AG10803 (cell line): ENCODE measurements at regions not wholly inside any gene's neighbourhood (a gene's known extent, or its start where the extent isn't known, plus 50 kb on each side); places are given as distances from the start of the nearest gene placed in this dataset.

Experiments used
- DNase-seq: peaks from one replicate; pipeline ENCODE4 v3.0.0; 2010; ENCODE audit warnings: low read depth
- H3K4me3 ChIP-seq: 2 replicates; pipeline ENCODE4 v1.5.1; 2011; ENCODE audit warnings: mild to moderate bottlenecking, low read length, control low read depth
- TF ChIP-seq, protein P1 (sequence below): conservative IDR thresholded peaks from 2 replicates; pipeline ENCODE4 v1.5.1; 2011; ENCODE audit warnings: mild to moderate bottlenecking, low read length, control low read depth, inconsistent platforms

DNA sequence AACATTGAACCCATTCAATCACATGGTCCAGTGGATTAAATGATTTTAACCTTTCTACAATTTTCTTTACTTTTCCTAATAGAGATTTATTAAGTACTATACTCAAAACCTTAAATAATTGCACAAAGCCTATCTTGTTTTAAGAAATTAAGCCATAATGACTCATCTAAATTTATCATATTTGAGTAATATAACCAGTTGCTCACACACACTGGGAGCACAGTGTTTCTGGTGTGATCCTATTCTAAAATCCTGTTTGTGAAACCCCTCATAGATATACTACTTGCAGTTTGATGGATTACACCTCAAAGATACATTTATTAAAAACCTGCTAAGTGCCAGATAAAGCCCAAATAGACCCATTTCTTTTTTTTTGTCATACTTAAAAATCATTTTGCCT, 668.3 kb upstream of the CDH18 start:
- H3K4me3 ChIP-seq, result no peak overlapping the region
- TF ChIP-seq, protein P1, sequence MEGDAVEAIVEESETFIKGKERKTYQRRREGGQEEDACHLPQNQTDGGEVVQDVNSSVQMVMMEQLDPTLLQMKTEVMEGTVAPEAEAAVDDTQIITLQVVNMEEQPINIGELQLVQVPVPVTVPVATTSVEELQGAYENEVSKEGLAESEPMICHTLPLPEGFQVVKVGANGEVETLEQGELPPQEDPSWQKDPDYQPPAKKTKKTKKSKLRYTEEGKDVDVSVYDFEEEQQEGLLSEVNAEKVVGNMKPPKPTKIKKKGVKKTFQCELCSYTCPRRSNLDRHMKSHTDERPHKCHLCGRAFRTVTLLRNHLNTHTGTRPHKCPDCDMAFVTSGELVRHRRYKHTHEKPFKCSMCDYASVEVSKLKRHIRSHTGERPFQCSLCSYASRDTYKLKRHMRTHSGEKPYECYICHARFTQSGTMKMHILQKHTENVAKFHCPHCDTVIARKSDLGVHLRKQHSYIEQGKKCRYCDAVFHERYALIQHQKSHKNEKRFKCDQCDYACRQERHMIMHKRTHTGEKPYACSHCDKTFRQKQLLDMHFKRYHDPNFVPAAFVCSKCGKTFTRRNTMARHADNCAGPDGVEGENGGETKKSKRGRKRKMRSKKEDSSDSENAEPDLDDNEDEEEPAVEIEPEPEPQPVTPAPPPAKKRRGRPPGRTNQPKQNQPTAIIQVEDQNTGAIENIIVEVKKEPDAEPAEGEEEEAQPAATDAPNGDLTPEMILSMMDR, result no peak
- no peak for DNase-seq

DNA sequence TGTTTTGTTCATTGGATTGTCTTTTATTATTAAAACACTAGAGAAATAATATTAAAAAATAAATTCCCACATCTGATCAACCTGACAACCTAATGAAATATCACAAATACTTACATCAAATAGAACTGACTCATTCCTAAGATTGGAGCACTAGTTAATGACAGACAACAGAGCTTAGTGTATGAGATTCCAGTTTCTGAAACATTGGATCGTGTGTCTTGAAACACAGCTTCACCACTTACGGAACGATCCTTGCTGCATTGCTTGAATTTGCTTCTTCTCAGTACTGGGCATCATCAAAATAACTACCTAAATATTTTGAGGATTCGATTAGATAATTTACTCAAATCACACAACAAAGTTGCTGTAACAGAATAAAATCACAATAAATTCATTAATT, 667.2 kb upstream of the CDH18 start:
- no peak for DNase-seq
- TF ChIP-seq, protein P1, result no peak
- H3K4me3 ChIP-seq, result no peak overlapping the region

DNA sequence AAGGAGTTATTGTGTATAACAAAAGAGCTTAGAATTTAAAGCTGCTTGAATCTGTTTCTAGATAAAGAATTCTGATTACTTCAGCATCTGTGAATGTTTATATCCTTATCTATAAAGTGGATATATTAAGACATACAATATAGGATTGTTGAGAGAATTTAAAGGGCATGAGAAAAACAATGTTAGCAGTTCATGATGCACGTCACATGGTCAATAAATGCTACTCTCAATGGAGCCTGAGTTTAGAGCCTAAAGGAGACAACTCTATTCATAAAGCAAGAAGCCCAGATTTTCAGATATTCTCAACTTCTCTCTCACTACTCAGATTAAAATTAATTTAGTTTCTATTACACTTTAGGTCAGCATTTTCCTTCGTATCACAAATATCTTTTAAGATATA, 666.7 kb upstream of the CDH18 start:
- TF ChIP-seq, protein P1, result no peak
- DNase-seq, result no peak

DNA sequence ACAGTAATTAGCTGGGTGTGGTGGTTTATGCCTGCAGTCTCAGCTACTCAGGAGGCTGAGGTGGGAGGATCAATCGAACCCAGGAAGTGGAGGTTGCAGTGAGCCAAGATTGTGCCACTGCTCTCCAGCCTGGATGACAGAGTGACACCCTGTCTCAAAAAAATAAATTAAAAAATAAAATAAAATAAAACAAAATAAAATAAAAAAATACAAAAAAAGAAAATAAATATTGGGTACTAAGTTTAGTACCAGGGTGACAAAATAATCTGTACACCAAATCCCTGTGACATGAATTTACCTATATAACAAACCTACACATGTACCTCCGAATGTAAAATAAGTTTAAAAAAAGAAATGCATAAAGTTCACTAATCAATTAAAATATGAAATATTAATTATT, 666.0 kb upstream of the CDH18 start:
- H3K4me3 ChIP-seq, result no peak overlapping the region
- TF ChIP-seq, protein P1, result no peak
- DNase-seq, result no peak

More for the DNA sequence above, 666.7 kb upstream of the CDH18 start:
- H3K4me3 ChIP-seq, result no peak overlapping the region

DNA sequence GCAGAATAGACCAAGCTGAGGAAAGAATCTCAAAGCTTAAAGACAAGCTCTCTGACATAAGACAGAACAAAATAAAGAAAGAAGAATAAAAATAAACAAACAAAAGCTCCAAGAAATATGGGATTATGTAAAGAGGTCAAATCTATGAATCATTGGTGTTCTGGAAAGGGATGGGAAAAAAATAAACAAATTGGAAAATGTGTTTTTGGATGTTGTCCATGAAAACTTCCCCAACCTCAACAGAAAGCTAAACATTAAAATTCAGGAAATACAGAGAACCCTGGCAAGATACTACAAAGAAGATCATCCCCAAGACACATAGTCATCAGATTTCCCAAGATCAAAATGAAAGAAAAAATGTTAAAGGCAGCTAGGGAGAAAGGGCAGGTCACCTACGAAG, 662.0 kb upstream of the CDH18 start:
- DNase-seq, result no peak
- TF ChIP-seq, protein P1, result no peak
- no peak overlapping the region for H3K4me3 ChIP-seq

DNA sequence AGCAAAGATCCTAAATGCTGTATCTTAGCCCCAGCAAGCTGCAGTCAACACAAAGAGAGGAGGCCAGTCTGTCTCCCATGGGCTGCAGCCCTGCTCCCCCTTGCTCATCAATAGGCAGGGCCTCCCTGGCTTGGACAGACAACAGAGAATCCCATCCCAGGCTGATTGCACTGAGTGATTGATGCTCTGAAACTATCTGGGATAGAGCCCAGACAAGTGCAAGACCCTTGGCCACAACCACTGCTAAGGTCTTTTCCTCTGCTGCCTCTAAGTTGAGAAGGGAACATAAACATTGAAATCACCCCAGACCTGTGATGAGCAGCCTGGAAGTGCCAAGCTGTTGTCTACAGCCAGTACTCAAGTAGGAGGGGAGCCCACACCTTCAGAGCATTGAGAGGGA, 661.0 kb upstream of the CDH18 start:
- TF ChIP-seq, protein P1, result no peak
- no peak for DNase-seq
- no peak overlapping the region for H3K4me3 ChIP-seq

DNA sequence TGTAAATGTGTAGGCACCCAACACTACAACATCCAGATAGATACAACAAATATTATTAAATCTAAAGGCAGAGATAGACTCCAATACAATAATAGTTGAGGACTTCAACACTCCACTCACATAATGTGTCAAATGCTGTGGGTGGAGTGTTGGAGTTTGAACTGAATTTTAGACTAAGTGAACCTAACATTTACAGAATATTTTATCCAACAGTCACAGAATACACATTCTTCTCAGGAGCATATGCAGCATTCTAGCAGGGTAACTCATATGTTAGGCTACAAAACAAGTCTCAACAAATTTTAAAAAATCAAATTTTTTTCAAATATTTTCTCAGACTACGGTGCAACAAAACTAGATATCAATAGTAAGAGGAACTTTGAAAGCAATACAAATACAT, 648.7 kb upstream of the CDH18 start:
- no peak overlapping the region for H3K4me3 ChIP-seq
- no peak for DNase-seq
- TF ChIP-seq, protein P1, result no peak
